DOHH2 (cell line): ENCODE measurements at regions not wholly inside any gene's neighbourhood (a gene's known extent, or its start where the extent isn't known, plus 50 kb on each side); places are given as distances from the start of the nearest gene placed in this dataset.

ENCODE experiments used
- H3F3A ChIP-seq: fragments of 200-600 bp; sonication (generic), shearing (Covaris generic); 2 replicates; pipeline ENCODE4 v1.6.0; 2016; ENCODE audit warnings: antibody characterized with exemption, mild to moderate bottlenecking; ENCODE audit not compliant: control insufficient read depth, insufficient read depth
- H3K27ac ChIP-seq: fragments of 200-600 bp; sonication (generic); 2 replicates; pipeline ENCODE4 v1.5.1; 2014; ENCODE audit warnings: low read depth, mild to moderate bottlenecking, low read length, moderate library complexity
- H3K27me3 ChIP-seq: fragments of 200-600 bp; sonication (generic); 2 replicates; pipeline ENCODE4 v1.6.1; 2014; ENCODE audit warnings: mild to moderate bottlenecking, low read length, mixed read lengths; ENCODE audit not compliant: control insufficient read depth
- H3K36me3 ChIP-seq: fragments of 200-600 bp; sonication (generic); 2 replicates; pipeline ENCODE4 v1.6.1; 2014; ENCODE audit warnings: mild to moderate bottlenecking, low read length, moderate library complexity, mixed read lengths; ENCODE audit not compliant: control insufficient read depth
- H3K4me1 ChIP-seq: fragments of 200-600 bp; sonication (generic); 2 replicates; pipeline ENCODE4 v1.6.1; 2014; ENCODE audit warnings: mild to moderate bottlenecking, low read length, mixed read lengths; ENCODE audit not compliant: control insufficient read depth
- H3K4me2 ChIP-seq: fragments of 200-600 bp; sonication (generic); 2 replicates; pipeline ENCODE4 v1.6.0; 2014; ENCODE audit warnings: mild to moderate bottlenecking, low read length, moderate library complexity
- H3K4me3 ChIP-seq: fragments of 200-600 bp; sonication (generic); 2 replicates; pipeline ENCODE4 v1.5.1; 2014; ENCODE audit warnings: mild to moderate bottlenecking, low read length, mixed read lengths
- H3K79me2 ChIP-seq: fragments of 200-600 bp; sonication (generic); 2 replicates; pipeline ENCODE4 v1.6.1; 2014; ENCODE audit warnings: mild to moderate bottlenecking, low read length, mixed read lengths; ENCODE audit not compliant: control insufficient read depth
- H3K9me2 ChIP-seq: fragments of 200-600 bp; sonication (generic); replicated peaks from 2 replicates; pipeline ENCODE4 v1.6.1; 2014; ENCODE audit warnings: mild to moderate bottlenecking, low read length, mixed read lengths; ENCODE audit not compliant: control insufficient read depth
- H3K9me3 ChIP-seq: fragments of 200-600 bp; sonication (generic); 2 replicates; pipeline ENCODE4 v1.6.1; 2014; ENCODE audit warnings: antibody characterized with exemption, low read length, mixed read lengths; ENCODE audit not compliant: control insufficient read depth, insufficient read depth
- H4K20me1 ChIP-seq: fragments of 200-600 bp; sonication (generic); 2 replicates; pipeline ENCODE4 v1.6.0; 2014; ENCODE audit warnings: low read depth, mild to moderate bottlenecking, antibody characterized with exemption, low read length, moderate library complexity; ENCODE audit not compliant: control insufficient read depth, insufficient read depth
- CTCF ChIP-seq: fragments of 200-600 bp; sonication (generic); IDR thresholded peaks from one replicate; pipeline ENCODE4 v1.5.1; 2014; ENCODE audit warnings: antibody characterized with exemption, mild to moderate bottlenecking, low read depth, low read length; ENCODE audit not compliant: poor library complexity, severe bottlenecking
- EZH2phosphoT487 ChIP-seq: fragments of 200-600 bp; sonication (generic); IDR thresholded peaks from 2 replicates; pipeline ENCODE4 v1.6.1; 2017; ENCODE audit warnings: borderline replicate concordance, mild to moderate bottlenecking, antibody characterized with exemption, low read length, moderate library complexity, mixed read lengths

- no peaks in the 10 kb centered on the region for H3K9me3 ChIP-seq
- no peaks in the 10 kb centered on the region for H3K36me3 ChIP-seq
- H3K4me2 ChIP-seq: no peak overlapping the region
- no peaks in the 10 kb centered on the region; the same call in 1 of the 2 replicates for H3K27me3 ChIP-seq
- no peak overlapping the region for H3K27ac ChIP-seq
- no peaks in the 10 kb centered on the region for H3K9me2 ChIP-seq
- no peaks in the 10 kb centered on the region for H3K4me1 ChIP-seq
- H3F3A ChIP-seq: no peaks in the 10 kb centered on the region
- no peak for TF ChIP-seq EZH2phosphoT487
- TF ChIP-seq CTCF: no peak
- no peak overlapping the region for H3K4me3 ChIP-seq
- H4K20me1 ChIP-seq: no peaks in the 10 kb centered on the region
- no peaks in the 10 kb centered on the region for H3K79me2 ChIP-seq
These were observed 82.8 kb downstream of the SKA1 start for GRCh38 chr18:50457639-50458038.

- H3K79me2 ChIP-seq: no peaks in the 10 kb centered on the region
- no peaks in the 10 kb centered on the region for H3F3A ChIP-seq
- H3K4me3 ChIP-seq: no peak overlapping the region
- H3K9me2 ChIP-seq: no peaks in the 10 kb centered on the region
- no peaks in the 10 kb centered on the region for H3K9me3 ChIP-seq
- no peaks in the 10 kb centered on the region for H3K4me1 ChIP-seq
- H3K27me3 ChIP-seq: no peaks in the 10 kb centered on the region; the same call in 1 of the 2 replicates
- H3K4me2 ChIP-seq: no peak overlapping the region
- no peaks in the 10 kb centered on the region for H3K36me3 ChIP-seq
- TF ChIP-seq EZH2phosphoT487 (no peak), CTCF (no peak)
- no peak overlapping the region for H3K27ac ChIP-seq
- H4K20me1 ChIP-seq: no peaks in the 10 kb centered on the region
These were observed 83.5 kb downstream of the SKA1 start for GRCh38 chr18:50458366-50458765.

GRCh38 chr18:50458796-50459195 is 84.0 kb downstream of the SKA1 start:
- Histone ChIP-seq H3F3A (no peaks in the 10 kb centered on the region), H3K9me2 (no peaks in the 10 kb centered on the region), H3K9me3 (no peaks in the 10 kb centered on the region), H3K79me2 (no peaks in the 10 kb centered on the region), H3K4me1 (no peaks in the 10 kb centered on the region), H4K20me1 (no peaks in the 10 kb centered on the region), H3K27me3 (no peaks in the 10 kb centered on the region; the same call in 1 of the 2 replicates), H3K36me3 (no peaks in the 10 kb centered on the region), H3K4me2 (no peak overlapping the region), H3K4me3 (no peak overlapping the region), H3K27ac (no peak overlapping the region)
- no peak for TF ChIP-seq CTCF
- no peak for TF ChIP-seq EZH2phosphoT487

- no peaks in the 10 kb centered on the region for H3K79me2 ChIP-seq
- no peaks in the 10 kb centered on the region for H4K20me1 ChIP-seq
These were observed 85.2 kb downstream of the SKA1 start for GRCh38 chr18:50460062-50460461.

More at GRCh38 chr18:50460062-50460461, 85.2 kb downstream of the SKA1 start:
- H3K36me3 ChIP-seq: no peaks in the 10 kb centered on the region
- no peak overlapping the region for H3K27ac ChIP-seq
- H3K27me3 ChIP-seq: no peaks in the 10 kb centered on the region; the same call in 1 of the 2 replicates
- no peaks in the 10 kb centered on the region for H3K9me3 ChIP-seq
- H3K4me3 ChIP-seq: no peak overlapping the region
- no peak overlapping the region for H3K4me2 ChIP-seq
- no peak for TF ChIP-seq CTCF
- TF ChIP-seq EZH2phosphoT487: no peak
- no peaks in the 10 kb centered on the region for H3K9me2 ChIP-seq
- H3F3A ChIP-seq: no peaks in the 10 kb centered on the region
- H3K4me1 ChIP-seq: no peaks in the 10 kb centered on the region
